GM19043 (cell line): ENCODE measurements at regions not wholly inside any gene's neighbourhood (a gene's known extent, or its start where the extent isn't known, plus 50 kb on each side); places are given as distances from the start of the nearest gene placed in this dataset.

Experiments used
- ATAC-seq: cut with Tn5 transposase; IDR thresholded peaks from one replicate; pipeline ENCODE4 v1.9.1; 2021; ENCODE audit warnings: low read depth; ENCODE audit not compliant: unreplicated experiment

GRCh38 chr2:155701721-155702120 lies 630.8 kb downstream of the NR4A2 start:
- no peak for ATAC-seq

- no peak for ATAC-seq
Observed at GRCh38 chr2:155696571-155696970, 636.0 kb downstream of the NR4A2 start.

DNA sequence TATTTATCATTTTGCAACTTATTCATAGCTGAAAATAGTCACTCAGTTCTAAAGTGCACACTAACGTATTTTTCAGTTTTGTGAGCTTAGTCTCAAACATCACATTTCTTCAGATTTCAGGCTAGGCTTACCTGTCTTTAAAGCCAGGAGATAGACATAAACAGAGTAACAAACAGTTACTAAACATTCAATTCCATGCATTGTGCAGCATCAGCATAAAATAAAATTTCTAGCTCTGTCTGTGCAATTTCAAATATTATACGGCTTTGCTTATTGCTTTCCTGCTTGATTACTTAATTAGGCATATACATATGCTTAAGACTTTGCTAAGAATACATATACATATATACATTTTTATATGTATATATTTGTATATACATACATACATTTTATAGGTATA lies 637.0 kb downstream of the NR4A2 start:
- ATAC-seq = no peak

DNA sequence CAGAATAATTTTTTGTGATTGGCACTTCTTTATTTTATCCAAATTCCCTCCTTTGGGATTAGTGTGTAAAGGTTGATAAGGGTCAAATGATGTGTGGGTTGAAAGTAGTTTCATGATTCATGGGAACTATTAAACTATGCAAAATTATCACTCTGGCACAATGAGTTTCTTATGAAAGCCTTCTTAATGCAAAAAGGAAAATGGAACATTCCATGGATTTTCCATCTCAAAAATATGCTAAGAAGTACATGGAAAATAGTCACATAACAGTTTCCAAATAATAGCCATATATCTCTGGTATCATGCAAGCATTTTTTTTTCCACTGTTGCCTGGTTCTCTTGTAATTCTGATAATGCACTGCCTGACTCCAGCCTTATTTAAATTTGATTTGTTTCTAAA lies 639.7 kb downstream of the NR4A2 start:
- ATAC-seq = no peak

DNA sequence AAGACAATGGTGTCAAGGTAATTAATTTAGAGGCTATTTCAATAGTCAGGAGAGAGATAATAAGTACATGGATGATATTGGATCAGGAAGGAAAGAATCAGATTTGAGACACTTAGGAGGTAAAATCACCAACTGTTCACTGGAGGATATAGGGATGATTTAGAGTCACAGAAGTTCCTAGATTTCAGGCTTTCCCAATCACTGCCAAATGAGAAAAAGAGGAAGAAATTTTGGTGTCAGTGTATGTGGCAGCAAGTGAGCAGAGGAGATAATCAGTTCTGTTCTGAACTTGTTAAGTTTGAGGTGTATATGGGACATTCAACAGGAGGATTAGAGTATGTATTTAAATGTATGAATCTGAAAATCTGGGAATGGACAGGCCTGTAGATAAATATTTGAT lies 640.4 kb downstream of the NR4A2 start:
- ATAC-seq = no peak

- ATAC-seq = peak; percentile 89
Observed at GRCh38 chr2:155690785-155691184, 641.7 kb downstream of the NR4A2 start.

DNA sequence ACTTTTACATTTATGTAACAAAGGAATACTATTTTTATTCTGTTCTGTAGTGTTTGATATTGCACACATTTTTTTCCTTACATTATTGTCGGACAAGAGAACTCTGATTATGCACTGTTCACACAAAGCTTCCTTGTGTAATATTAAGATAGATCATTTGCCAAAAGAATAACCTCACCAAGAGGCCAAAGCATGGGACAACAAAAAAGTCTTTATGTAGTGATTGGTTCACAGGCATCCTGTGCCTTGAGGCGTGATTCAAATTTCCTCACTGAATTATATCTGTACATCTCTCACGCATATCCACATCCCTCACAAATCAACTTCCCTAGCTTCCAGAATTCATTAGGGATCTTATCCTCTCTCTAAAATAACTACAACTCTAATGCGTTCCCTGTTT lies 642.7 kb downstream of the NR4A2 start:
- ATAC-seq = no peak

GRCh38 chr2:155687181-155687580 lies 645.3 kb downstream of the NR4A2 start:
- no peak for ATAC-seq

GRCh38 chr2:155679647-155680046 lies 652.9 kb downstream of the NR4A2 start:
- ATAC-seq = peak; percentile 76

DNA sequence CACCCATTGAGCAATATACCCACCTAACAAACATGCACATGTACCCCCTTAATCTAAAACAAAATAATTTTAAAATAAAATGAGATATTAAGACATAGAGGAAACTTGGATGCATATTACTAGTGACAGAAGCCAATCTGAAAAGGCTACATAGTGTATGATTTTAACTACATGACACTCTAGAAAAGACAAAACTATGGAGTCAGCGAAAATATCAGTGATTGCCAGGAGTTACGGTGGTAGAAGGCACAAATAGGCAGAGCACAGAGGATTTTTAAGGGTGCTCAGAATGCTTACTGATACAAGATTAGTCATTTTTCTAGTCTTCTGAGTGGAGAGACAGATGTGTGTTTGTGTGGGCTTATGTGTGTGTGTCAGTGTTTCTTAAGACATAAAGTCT lies 656.6 kb downstream of the NR4A2 start:
- ATAC-seq = no peak

DNA sequence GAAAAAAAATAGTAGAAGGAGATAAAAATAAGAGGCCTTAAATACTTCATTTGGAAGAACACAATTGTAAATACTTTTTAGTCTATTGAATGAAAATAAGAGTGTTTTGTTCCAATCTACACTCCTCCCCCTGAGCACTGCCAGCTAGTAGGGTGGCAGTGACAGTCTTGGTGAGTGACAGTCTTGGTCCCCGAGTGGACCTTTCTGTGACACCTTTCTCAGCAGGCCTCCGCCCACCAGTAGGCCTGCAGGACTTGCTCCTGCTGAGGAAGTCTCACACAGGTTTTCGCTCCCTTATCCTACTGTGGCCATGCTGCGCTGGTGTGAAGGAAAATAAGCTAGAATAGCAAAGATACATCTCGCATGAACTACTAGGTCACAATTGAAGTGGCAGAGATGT lies 666.8 kb downstream of the NR4A2 start:
- no peak for ATAC-seq

DNA sequence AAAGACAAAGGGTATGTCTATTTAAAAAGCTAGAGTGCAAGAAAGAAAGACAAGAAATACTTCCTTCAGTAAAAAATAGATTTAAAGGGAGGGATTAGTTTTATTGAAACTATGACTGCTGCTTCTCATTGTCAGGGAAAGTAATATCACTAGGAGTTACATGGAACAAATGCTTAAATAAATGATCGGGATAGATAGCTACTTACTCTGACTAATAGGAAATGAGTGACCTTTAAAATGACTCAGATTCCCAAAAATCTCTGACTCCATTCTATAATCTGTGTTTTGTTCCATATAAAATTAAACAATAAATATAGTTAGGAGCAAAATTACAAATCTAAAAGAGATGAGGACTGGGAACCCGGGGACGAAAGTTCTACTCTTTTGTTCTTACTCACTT lies 669.3 kb downstream of the NR4A2 start:
- ATAC-seq = no peak

GRCh38 chr2:155662224-155662623 lies 670.3 kb downstream of the NR4A2 start:
- ATAC-seq = no peak

- no peak for ATAC-seq
Observed at GRCh38 chr2:155653176-155653575, 679.3 kb downstream of the NR4A2 start.

DNA sequence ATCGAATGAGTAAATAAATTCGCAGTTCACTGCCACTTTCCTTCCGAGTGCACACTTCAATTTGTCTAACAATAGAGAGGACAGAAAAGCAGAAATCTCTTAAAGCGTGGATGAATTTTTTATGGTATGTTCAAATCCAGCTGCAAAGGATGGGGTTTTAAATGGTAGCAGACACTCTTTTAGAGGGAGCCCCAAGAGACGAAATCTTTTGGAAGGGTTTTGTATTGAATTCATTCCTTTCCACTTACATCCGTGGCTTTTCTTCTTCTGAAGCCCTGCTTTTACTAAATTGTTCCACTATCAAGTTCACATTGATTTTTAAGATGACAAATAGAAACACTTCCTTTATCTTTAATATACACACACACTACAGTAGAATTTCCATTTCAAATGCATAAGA lies 680.7 kb downstream of the NR4A2 start:
- ATAC-seq = no peak

DNA sequence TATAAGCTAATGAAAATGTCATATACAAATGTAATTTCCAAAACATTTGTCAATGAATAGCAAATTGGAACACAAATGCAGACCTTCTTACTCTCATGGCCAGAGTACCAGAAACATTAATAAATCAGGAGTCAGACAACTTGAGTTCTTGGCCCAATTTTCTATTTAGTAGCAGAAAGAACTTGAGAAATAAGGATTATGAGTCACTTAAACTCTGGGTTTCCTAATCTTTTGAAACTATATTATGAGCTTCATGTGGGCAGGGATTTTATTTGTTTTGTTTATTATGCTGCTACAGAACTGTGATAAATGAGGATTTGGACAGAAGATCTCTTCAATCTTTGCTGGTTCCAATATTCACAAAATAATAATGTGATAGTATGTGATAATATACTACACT lies 686.7 kb downstream of the NR4A2 start:
- ATAC-seq = no peak

- no peak for ATAC-seq
Observed at GRCh38 chr2:155643056-155643775, 689.3 kb downstream of the NR4A2 start.

- ATAC-seq = peak; percentile 98
Observed at GRCh38 chr2:155633887-155634570, 698.5 kb downstream of the NR4A2 start.

DNA sequence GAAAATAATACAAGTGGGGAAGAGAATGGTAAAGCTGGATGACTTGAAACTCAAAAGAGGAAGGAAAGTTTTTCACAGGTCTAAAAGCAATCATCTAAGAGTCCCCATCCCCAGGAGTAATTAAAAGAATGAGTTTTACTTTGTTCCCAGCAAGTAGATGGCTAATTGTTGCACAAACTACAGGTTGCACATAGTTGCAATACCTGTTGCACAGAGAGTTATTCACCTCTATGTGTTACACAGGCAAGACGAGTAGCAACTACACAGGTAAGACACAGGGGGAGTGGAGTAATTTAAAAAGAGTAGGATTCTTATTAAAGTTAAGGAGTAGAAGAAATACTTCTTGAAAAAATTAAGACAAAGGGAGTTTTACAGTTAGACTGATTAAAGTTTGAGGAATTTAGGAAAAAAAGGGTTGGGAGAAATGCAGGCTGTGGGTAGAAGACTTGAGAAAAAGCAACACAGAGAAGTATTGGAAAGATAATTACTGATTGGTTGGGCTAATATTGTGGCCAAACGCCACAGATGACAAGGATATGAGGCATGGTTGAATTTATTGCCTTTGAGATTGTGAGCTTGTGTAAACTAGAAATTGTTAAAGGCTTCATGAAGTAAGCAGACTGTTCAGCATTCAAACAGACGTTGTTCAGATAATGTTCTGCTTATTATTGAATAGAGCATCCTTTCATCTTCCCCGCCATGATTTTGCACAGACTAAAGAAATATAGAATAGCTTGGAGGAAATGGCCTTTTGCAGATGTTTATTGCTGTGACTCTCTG lies 699.3 kb downstream of the NR4A2 start:
- ATAC-seq = no peak

DNA sequence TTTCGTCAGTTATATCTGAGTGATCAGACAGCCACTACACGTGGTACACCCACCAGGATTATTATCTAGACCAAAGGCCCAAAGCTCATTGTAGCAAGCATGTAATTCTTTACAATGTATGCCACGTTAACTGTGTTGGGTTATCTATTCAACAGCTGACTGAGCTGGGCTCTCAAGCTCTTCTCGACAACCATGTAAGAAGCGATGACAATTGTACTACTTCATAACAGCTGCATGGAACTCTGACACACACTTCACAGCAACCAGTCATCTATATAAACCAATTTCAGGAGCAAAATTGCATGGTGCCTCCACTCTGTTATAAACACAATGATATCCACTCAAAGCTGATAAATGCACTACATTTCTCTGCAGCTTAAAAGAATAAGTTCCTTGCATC lies 701.8 kb downstream of the NR4A2 start:
- ATAC-seq = no peak

DNA sequence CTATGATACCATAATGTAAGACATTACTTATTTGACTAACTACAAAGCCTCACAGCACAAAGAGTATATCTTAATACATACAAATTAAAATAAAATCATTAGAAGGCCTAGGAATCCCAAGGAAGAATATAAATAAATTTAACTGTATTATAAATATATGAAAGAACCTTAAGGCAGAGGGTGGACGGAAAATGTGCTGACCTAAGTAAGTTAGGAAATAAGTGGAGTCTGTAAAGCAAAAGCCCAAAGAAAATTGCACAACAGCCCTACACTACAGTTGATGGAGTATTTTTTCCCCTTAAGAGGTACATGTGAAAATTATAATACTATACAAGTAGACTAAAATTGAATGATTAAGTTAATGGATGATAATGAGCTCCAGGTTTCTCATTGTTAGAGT lies 710.1 kb downstream of the NR4A2 start:
- no peak for ATAC-seq
